ENCODE measurements at regions not wholly inside any gene's neighbourhood (a gene's known extent, or its start where the extent isn't known, plus 50 kb on each side); places are given as distances from the start of the nearest gene placed in this dataset.

GRCh38 chr9:73906671-73907070, 590.5 kb upstream of the RORB start:
- Histone ChIP-seq H3K4me2 (replicated peaks; ENCODE audit: low read depth, low read length, poor library complexity, severe bottlenecking) (no peak overlapping the region), H3K4me1 (ENCODE audit: control insufficient read depth in 2 of 2, insufficient read depth in 2 of 2, low read length in 2 of 2) (no peaks in the 10 kb centered on the region), H3K9me3 (ENCODE audit: control extremely low read depth in 1 of 3, control insufficient read depth in 2 of 3, insufficient read depth in 1 of 3, low read length in 2 of 3) (peaks cover 0 to 2% (median 0%) of the 10 kb centered on the region in 3 donors), H3K9ac (ENCODE audit: low read length) (no peak overlapping the region), H3K36me3 (replicated peaks in 1 of 2; ENCODE audit: control extremely low read depth in 1 of 2, control insufficient read depth in 1 of 2, extremely low read depth in 1 of 2, insufficient read depth in 2 of 2, low read length in 1 of 2) (no peaks in the 10 kb centered on the region), H3K4me3 (ENCODE audit: control extremely low read depth in 1 of 5, extremely low read depth in 1 of 5, insufficient read depth in 1 of 5, low read depth in 2 of 5, low read length in 4 of 5) (no peak overlapping the region), H3K27me3 (replicated peaks in 1 of 4; ENCODE audit: control extremely low read depth in 1 of 4, control insufficient read depth in 3 of 4, insufficient read depth in 4 of 4, low read length in 3 of 4) (no peaks in the 10 kb centered on the region), H3K27ac (ENCODE audit: low read length in 2 of 2) (no peak overlapping the region), H2AFZ (ENCODE audit: insufficient read depth, low read depth, low read length, poor library complexity, severe bottlenecking) (no peak overlapping the region), H4K20me1 (ENCODE audit: control insufficient read depth, insufficient read depth, low read length, poor library complexity, severe bottlenecking) (no peaks in the 10 kb centered on the region), H3K79me2 (ENCODE audit: control insufficient read depth, insufficient read depth, low read length) (no peaks in the 10 kb centered on the region)
- Mint-ChIP-seq H3K27ac (no peak overlapping the region), H3K4me3 (no peak overlapping the region), H3K27me3 (no peaks in the 10 kb centered on the region), H3K9me3 (ENCODE audit: insufficient read depth) (peaks cover 3% of the 10 kb centered on the region), H3K4me1 (no peaks in the 10 kb centered on the region)
- ChIA-PET CTCF (no interaction called here), POLR2A (no interaction called here)
- intact Hi-C loops (cut with micrococcal nuclease) = no loop called here
- TF ChIP-seq, protein P1, sequence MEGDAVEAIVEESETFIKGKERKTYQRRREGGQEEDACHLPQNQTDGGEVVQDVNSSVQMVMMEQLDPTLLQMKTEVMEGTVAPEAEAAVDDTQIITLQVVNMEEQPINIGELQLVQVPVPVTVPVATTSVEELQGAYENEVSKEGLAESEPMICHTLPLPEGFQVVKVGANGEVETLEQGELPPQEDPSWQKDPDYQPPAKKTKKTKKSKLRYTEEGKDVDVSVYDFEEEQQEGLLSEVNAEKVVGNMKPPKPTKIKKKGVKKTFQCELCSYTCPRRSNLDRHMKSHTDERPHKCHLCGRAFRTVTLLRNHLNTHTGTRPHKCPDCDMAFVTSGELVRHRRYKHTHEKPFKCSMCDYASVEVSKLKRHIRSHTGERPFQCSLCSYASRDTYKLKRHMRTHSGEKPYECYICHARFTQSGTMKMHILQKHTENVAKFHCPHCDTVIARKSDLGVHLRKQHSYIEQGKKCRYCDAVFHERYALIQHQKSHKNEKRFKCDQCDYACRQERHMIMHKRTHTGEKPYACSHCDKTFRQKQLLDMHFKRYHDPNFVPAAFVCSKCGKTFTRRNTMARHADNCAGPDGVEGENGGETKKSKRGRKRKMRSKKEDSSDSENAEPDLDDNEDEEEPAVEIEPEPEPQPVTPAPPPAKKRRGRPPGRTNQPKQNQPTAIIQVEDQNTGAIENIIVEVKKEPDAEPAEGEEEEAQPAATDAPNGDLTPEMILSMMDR (IDR thresholded peaks at IDR 0.05) = no peak
- no peak for TF ChIP-seq EZH2 (IDR thresholded peaks at IDR 0.05; ENCODE audit: borderline replicate concordance, insufficient read depth, low read depth, low read length, poor library complexity, severe bottlenecking)
- ATAC-seq (ENCODE audit: low read depth) (no peak), DNase-seq (no peak)
- 100% methylated on average over 1 of the region's 1 CpG for WGBS (ENCODE audit: insufficient coverage)

GRCh38 chr9:73911804-73912203, 585.3 kb upstream of the RORB start:
- no CpG with 5 or more reads among the region's 3 CpGs for WGBS (ENCODE audit: insufficient coverage)
- peaks cover 2% of the 10 kb centered on the region for H3K9me3 Mint-ChIP-seq (ENCODE audit: insufficient read depth)
- TF ChIP-seq EZH2 (IDR thresholded peaks at IDR 0.05; ENCODE audit: borderline replicate concordance, insufficient read depth, low read depth, low read length, poor library complexity, severe bottlenecking) = no peak
- TF ChIP-seq, protein P1 (IDR thresholded peaks at IDR 0.05) = no peak
- no peaks in the 10 kb centered on the region for H3K27me3 Mint-ChIP-seq
- H3K9ac ChIP-seq (ENCODE audit: low read length) = no peak overlapping the region
- H3K36me3 ChIP-seq (replicated peaks in 1 of 2; ENCODE audit: control extremely low read depth in 1 of 2, control insufficient read depth in 1 of 2, extremely low read depth in 1 of 2, insufficient read depth in 2 of 2, low read length in 1 of 2) = no peaks in the 10 kb centered on the region
- H3K27ac ChIP-seq (ENCODE audit: low read length in 2 of 2) = no peak overlapping the region
- H3K4me1 ChIP-seq (ENCODE audit: control insufficient read depth in 2 of 2, insufficient read depth in 2 of 2, low read length in 2 of 2) = no peaks in the 10 kb centered on the region
- CTCF ChIA-PET = no interaction called here
- no peak overlapping the region for H2AFZ ChIP-seq (ENCODE audit: insufficient read depth, low read depth, low read length, poor library complexity, severe bottlenecking)
- ATAC-seq (ENCODE audit: low read depth) (no peak), DNase-seq (no peak)
- H4K20me1 ChIP-seq (ENCODE audit: control insufficient read depth, insufficient read depth, low read length, poor library complexity, severe bottlenecking) = no peaks in the 10 kb centered on the region
- no peak overlapping the region for H3K27ac Mint-ChIP-seq
- peaks cover 0 to 2% (median 0%) of the 10 kb centered on the region in 3 donors for H3K9me3 ChIP-seq (ENCODE audit: control extremely low read depth in 1 of 3, control insufficient read depth in 2 of 3, insufficient read depth in 1 of 3, low read length in 2 of 3)
- H3K27me3 ChIP-seq (replicated peaks in 1 of 4; ENCODE audit: control extremely low read depth in 1 of 4, control insufficient read depth in 3 of 4, insufficient read depth in 4 of 4, low read length in 3 of 4) = no peaks in the 10 kb centered on the region
- H3K4me1 Mint-ChIP-seq = no peaks in the 10 kb centered on the region
- intact Hi-C loops (cut with micrococcal nuclease) = no loop called here
- no peak overlapping the region for H3K4me3 Mint-ChIP-seq
- POLR2A ChIA-PET = no interaction called here
- H3K79me2 ChIP-seq (ENCODE audit: control insufficient read depth, insufficient read depth, low read length) = no peaks in the 10 kb centered on the region
- H3K4me3 ChIP-seq (ENCODE audit: control extremely low read depth in 1 of 5, extremely low read depth in 1 of 5, insufficient read depth in 1 of 5, low read depth in 2 of 5, low read length in 4 of 5) = no peak overlapping the region
- no peak overlapping the region for H3K4me2 ChIP-seq (replicated peaks; ENCODE audit: low read depth, low read length, poor library complexity, severe bottlenecking)
